ENCODE measurements at regions not wholly inside any gene's neighbourhood (a gene's known extent, or its start where the extent isn't known, plus 50 kb on each side); places are given as distances from the start of the nearest gene placed in this dataset.

- no peaks in the 10 kb centered on the region for H3K9me3 Mint-ChIP-seq
- H3K36me3 Mint-ChIP-seq, result no peaks in the 10 kb centered on the region
- no peaks in the 10 kb centered on the region for H3K9me3 ChIP-seq (ENCODE audit: low read depth)
- H2AFZ ChIP-seq (replicated peaks), result no peak overlapping the region
- H3F3A ChIP-seq (ENCODE audit: low read depth), result no peaks in the 10 kb centered on the region
- H3K4me3 ChIP-seq, result no peak overlapping the region
- no peak for DNase-seq (ENCODE audit: low spot score)
- H3K4me2 ChIP-seq, result no peak overlapping the region
- H3K27ac ChIP-seq, result no peak overlapping the region
- no peaks in the 10 kb centered on the region for H3K79me2 ChIP-seq (ENCODE audit: low read depth)
- no peaks in the 10 kb centered on the region for H4K20me1 ChIP-seq (ENCODE audit: low read depth)
- H3K4me1 ChIP-seq, result no peaks in the 10 kb centered on the region
- no peak overlapping the region for H3K4me3 Mint-ChIP-seq
- TF ChIP-seq EZH2phosphoT487 (IDR thresholded peaks at IDR 0.05), result no peak
- TF ChIP-seq EZH2 (IDR thresholded peaks at IDR 0.05), result no peak
- no peak for TF ChIP-seq CTCF (IDR thresholded peaks at IDR 0.05)
- peaks cover 6% of the 10 kb centered on the region for H3K27me3 Mint-ChIP-seq (ENCODE audit: insufficient read depth, low read depth)
- H3K27me3 ChIP-seq, result no peaks in the 10 kb centered on the region
- H3K36me3 ChIP-seq, result no peaks in the 10 kb centered on the region
- H3K27ac Mint-ChIP-seq, result no peak overlapping the region
- H3K4me1 Mint-ChIP-seq, result peaks cover 9% of the 10 kb centered on the region
- no peak overlapping the region for H3K9ac ChIP-seq
Measured at GRCh38 chr13:30370146-30370545, 52.1 kb upstream of the UBE2L5 start.

- Mint-ChIP-seq H3K4me1 (peaks cover 5% of the 10 kb centered on the region), H3K36me3 (no peaks in the 10 kb centered on the region)
- H2AFZ ChIP-seq (replicated peaks), result no peak overlapping the region
Measured at GRCh38 chr13:30370916-30371521, 51.3 kb upstream of the UBE2L5 start.

GRCh38 chr13:30371649-30372265 lies 50.5 kb upstream of the UBE2L5 start:
- no peaks in the 10 kb centered on the region for H3F3A ChIP-seq (ENCODE audit: low read depth)

More at GRCh38 chr13:30370916-30371521, 51.3 kb upstream of the UBE2L5 start:
- DNase-seq (ENCODE audit: low spot score), result no peak
- H3K79me2 ChIP-seq (ENCODE audit: low read depth), result no peaks in the 10 kb centered on the region
- no peak overlapping the region for H3K4me3 ChIP-seq
- H4K20me1 ChIP-seq (ENCODE audit: low read depth), result no peaks in the 10 kb centered on the region
- H3F3A ChIP-seq (ENCODE audit: low read depth), result no peaks in the 10 kb centered on the region
- H3K27me3 ChIP-seq, result no peaks in the 10 kb centered on the region
- no peaks in the 10 kb centered on the region for H3K9me3 ChIP-seq (ENCODE audit: low read depth)
- Mint-ChIP-seq H3K9me3 (no peaks in the 10 kb centered on the region), H3K4me3 (no peak overlapping the region), H3K27ac (no peak overlapping the region), H3K27me3 (ENCODE audit: insufficient read depth, low read depth) (peaks cover 6% of the 10 kb centered on the region)
- H3K36me3 ChIP-seq, result no peaks in the 10 kb centered on the region
- no peak overlapping the region for H3K27ac ChIP-seq
- H3K4me2 ChIP-seq, result no peak overlapping the region
- no peak overlapping the region for H3K9ac ChIP-seq
- H3K4me1 ChIP-seq, result no peaks in the 10 kb centered on the region
- TF ChIP-seq EZH2 (IDR thresholded peaks at IDR 0.05), result no peak
- no peak for TF ChIP-seq CTCF (IDR thresholded peaks at IDR 0.05)
- no peak for TF ChIP-seq EZH2phosphoT487 (IDR thresholded peaks at IDR 0.05)

More at GRCh38 chr13:30371649-30372265, 50.5 kb upstream of the UBE2L5 start:
- no peak overlapping the region for H3K4me2 ChIP-seq
- no peaks in the 10 kb centered on the region for H3K36me3 Mint-ChIP-seq
- no peak overlapping the region for H3K27ac ChIP-seq
- H3K4me1 Mint-ChIP-seq, result peaks cover 5% of the 10 kb centered on the region
- no peak overlapping the region for H2AFZ ChIP-seq (replicated peaks)
- H3K27me3 ChIP-seq, result no peaks in the 10 kb centered on the region
- no peaks in the 10 kb centered on the region for H3K79me2 ChIP-seq (ENCODE audit: low read depth)
- H4K20me1 ChIP-seq (ENCODE audit: low read depth), result no peaks in the 10 kb centered on the region
- no peak for TF ChIP-seq EZH2phosphoT487 (IDR thresholded peaks at IDR 0.05)
- no peak for TF ChIP-seq CTCF (IDR thresholded peaks at IDR 0.05)
- TF ChIP-seq EZH2 (IDR thresholded peaks at IDR 0.05), result no peak
- DNase-seq (ENCODE audit: low spot score), result no peak
- H3K4me3 Mint-ChIP-seq, result no peak overlapping the region
- no peaks in the 10 kb centered on the region for H3K36me3 ChIP-seq
- no peaks in the 10 kb centered on the region for H3K9me3 Mint-ChIP-seq
- no peaks in the 10 kb centered on the region for H3K9me3 ChIP-seq (ENCODE audit: low read depth)
- no peak overlapping the region for H3K4me3 ChIP-seq
- H3K9ac ChIP-seq, result no peak overlapping the region
- peaks cover 6% of the 10 kb centered on the region for H3K27me3 Mint-ChIP-seq (ENCODE audit: insufficient read depth, low read depth)
- H3K4me1 ChIP-seq, result no peaks in the 10 kb centered on the region
- H3K27ac Mint-ChIP-seq, result no peak overlapping the region

Measured in neural progenitor cell (in vitro differentiated cells).